Upper lobe of right lung (tissue), 1 donor: ENCODE measurements at regions not wholly inside any gene's neighbourhood (a gene's known extent, or its start where the extent isn't known, plus 50 kb on each side); places are given as distances from the start of the nearest gene placed in this dataset.
"Not testable (repeated sequence)": the region's sequence is repeated elsewhere in the genome, so short reads cannot be mapped to it uniquely, and the experiment has no call there.

ENCODE experiments used
- ATAC-seq: fragments of 200-7000 bp; cut with Tn5 transposase; one replicate; pipeline ENCODE4 v1.9.1; 2020; ENCODE audit warnings: mild to moderate bottlenecking, moderate library complexity
- DNase-seq: peaks from one replicate; pipeline ENCODE4 v3.0.0-alpha.2; 2020
- H3K27ac ChIP-seq: fragments of 200-600 bp; one replicate; pipeline ENCODE4 v1.8.0; 2022
- H3K27me3 ChIP-seq: fragments of 200-600 bp; one replicate; pipeline ENCODE4 v1.8.0; 2022; ENCODE audit warnings: mild to moderate bottlenecking
- H3K36me3 ChIP-seq: fragments of 200-600 bp; one replicate; pipeline ENCODE4 v1.8.0; 2022
- H3K4me1 ChIP-seq: fragments of 200-600 bp; one replicate; pipeline ENCODE4 v1.8.0; 2022
- H3K4me3 ChIP-seq: fragments of 200-600 bp; one replicate; pipeline ENCODE4 v1.8.0; 2022; ENCODE audit warnings: mild to moderate bottlenecking
- H3K9me3 ChIP-seq: fragments of 200-600 bp; one replicate; pipeline ENCODE4 v1.8.0; 2022
- CTCF ChIP-seq: fragments of 200-600 bp; IDR thresholded peaks from one replicate; pipeline ENCODE4 v1.8.0; 2022; ENCODE audit warnings: antibody characterized with exemption
- intact Hi-C: fragments of 100-400 bp; cut with DNase I; formaldehyde crosslinking; loops from one replicate; pipeline ENCODE4 v1.11.0; 2022
- donor health status: DM: no; HTN: yes; CAD: no; lungs with severe emphysema.

DNA sequence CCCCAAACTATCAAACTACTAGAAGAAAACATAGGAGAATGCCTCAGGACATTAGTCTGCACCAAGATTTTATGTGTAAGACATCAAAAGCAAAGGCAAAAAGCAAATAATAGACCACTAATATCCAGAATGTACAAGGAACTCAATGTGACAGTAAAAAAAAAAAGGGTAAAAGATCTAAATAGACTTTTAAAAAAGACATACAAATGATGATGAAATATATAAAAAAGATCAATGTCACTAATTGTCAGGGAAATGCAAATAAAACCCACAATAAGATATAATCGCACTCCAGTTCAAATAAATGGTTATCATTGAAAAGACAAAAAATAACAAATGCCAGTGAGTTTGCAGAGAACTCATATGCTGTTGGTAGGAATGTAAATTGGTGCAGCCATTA, 118.3 kb upstream of the DUSP22 start:
- Histone ChIP-seq H3K27me3 (no peaks in the 10 kb centered on the region), H3K4me3 (no peak overlapping the region), H3K4me1 (no peaks in the 10 kb centered on the region), H3K27ac (no peak overlapping the region), H3K36me3 (no peaks in the 10 kb centered on the region), H3K9me3 (no peaks in the 10 kb centered on the region)
- intact Hi-C loops = no loop called here
- no peak for ATAC-seq
- no peak for TF ChIP-seq CTCF
- no peak for DNase-seq

DNA sequence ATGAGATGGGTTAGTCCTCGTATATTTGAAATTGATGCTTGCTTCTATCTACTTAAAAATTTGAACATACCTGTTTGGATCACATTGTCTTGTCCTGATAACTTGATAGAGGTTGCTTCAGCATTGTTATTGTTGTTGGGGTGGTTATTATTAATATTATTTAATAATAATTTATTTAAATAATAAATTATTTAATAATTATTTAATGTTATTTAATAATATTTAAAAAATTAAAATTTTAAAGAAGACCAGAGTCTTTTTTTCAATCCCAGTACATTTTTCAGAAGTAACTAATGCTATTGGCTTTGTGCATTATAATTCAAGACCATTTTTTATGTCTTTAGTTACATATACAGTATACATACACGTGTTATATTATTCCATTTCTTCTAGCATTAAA, 116.6 kb upstream of the DUSP22 start:
- no peaks in the 10 kb centered on the region for H3K36me3 ChIP-seq
- DNase-seq (no peak), ATAC-seq (no peak)
- intact Hi-C loops = no loop called here
- TF ChIP-seq CTCF = no peak
- H3K4me1 ChIP-seq = no peaks in the 10 kb centered on the region
- no peak overlapping the region for H3K4me3 ChIP-seq
- no peaks in the 10 kb centered on the region for H3K27me3 ChIP-seq
- no peak overlapping the region for H3K27ac ChIP-seq
- no peaks in the 10 kb centered on the region for H3K9me3 ChIP-seq

- H3K36me3 ChIP-seq = no peaks in the 10 kb centered on the region
- no peak overlapping the region for H3K4me3 ChIP-seq
- TF ChIP-seq CTCF = no peak
- intact Hi-C loops = no loop called here
- H3K27ac ChIP-seq = no peak overlapping the region
- DNase-seq (no peak), ATAC-seq (no peak)
- H3K27me3 ChIP-seq = no peaks in the 10 kb centered on the region
- no peaks in the 10 kb centered on the region for H3K4me1 ChIP-seq
- H3K9me3 ChIP-seq = no peaks in the 10 kb centered on the region
Observed at GRCh38 chr6:176766-177165, 115.5 kb upstream of the DUSP22 start.

GRCh38 chr6:178119-178518, 114.2 kb upstream of the DUSP22 start:
- intact Hi-C loops = no loop called here
- Histone ChIP-seq H3K36me3 (no peaks in the 10 kb centered on the region), H3K4me3 (no peak overlapping the region), H3K9me3 (no peaks in the 10 kb centered on the region), H3K27me3 (no peaks in the 10 kb centered on the region), H3K27ac (no peak overlapping the region), H3K4me1 (no peaks in the 10 kb centered on the region)
- DNase-seq (no peak), ATAC-seq (peak; percentile 41)
- TF ChIP-seq CTCF = no peak

- H3K9me3 ChIP-seq, intact Hi-C loops, DNase-seq, H3K4me1 ChIP-seq, H3K4me3 ChIP-seq, H3K27ac ChIP-seq, H3K36me3 ChIP-seq, ATAC-seq, H3K27me3 ChIP-seq: not testable (repeated sequence)
Observed at GRCh38 chr6:178929-179328, 113.4 kb upstream of the DUSP22 start.

DNA sequence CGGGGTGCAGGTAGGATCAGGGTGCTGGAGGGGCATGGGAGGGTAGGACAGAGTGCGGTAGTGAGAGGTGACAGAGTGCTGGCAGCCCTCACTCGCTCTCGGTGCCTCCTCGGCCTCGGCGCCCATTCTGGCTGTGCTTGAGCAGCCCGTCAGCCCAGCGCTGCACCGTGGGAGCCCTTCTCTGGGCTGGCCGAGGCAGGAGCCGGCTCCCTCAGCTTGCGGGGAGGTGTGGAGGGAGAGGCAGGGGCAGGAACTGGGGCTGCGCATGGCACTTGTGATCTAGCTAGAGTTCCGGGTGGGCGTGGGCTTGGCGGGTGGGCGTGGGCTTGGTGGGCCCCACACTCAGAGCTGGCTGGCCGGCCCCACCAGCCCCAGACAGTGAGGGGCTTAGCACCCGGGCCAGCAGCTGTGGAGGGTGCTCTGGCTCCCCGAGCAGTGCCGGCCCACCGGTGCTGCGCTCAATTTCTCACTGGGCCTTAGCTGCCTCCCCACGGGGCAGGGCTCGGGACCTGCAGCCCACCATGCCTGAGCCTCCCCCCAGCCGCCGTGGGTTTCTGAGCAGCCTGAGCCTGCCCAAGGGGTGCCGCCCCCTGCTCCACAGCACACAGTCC, 112.8 kb upstream of the DUSP22 start:
- Histone ChIP-seq H3K4me1 (no peaks in the 10 kb centered on the region), H3K27me3 (no peaks in the 10 kb centered on the region), H3K27ac (no peak overlapping the region), H3K36me3 (no peaks in the 10 kb centered on the region), H3K9me3 (no peaks in the 10 kb centered on the region), H3K4me3 (no peak overlapping the region)
- intact Hi-C loops = no loop called here
- ATAC-seq (peak; percentile 30), DNase-seq (no peak)
- no peak for TF ChIP-seq CTCF

DNA sequence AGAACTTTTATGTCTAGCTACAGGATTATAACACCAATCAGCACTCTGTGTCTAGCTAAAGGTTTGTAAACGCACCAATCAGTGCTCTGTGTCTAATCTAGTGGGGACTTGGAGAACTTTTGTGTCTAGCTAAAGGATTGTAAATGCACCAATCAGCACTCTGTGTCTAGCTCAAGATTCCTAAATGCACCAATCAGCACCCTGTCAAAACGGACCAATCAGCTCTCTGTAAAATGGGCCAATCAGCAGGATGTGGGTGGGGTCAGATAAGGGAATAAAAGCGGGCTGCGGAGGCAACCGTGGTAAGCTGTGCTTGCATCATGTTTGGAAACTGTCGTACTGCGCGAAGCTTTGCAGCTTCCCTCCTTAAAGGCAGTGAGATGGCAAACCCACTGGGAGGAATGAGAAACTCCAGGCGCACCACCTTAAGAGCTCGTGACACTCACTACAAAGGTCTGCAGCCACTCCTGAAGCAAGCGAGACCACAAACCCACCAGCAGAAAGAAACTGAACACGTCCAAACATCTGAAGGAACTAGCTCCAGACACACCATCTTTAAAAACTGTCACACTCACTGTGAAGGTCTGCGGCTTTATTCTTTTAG, 112.1 kb upstream of the DUSP22 start:
- H3K4me3 ChIP-seq, ATAC-seq, H3K9me3 ChIP-seq, DNase-seq, intact Hi-C loops, H3K27me3 ChIP-seq, H3K27ac ChIP-seq, H3K4me1 ChIP-seq, H3K36me3 ChIP-seq: not testable (repeated sequence)
